Fibroblast of mammary gland (primary cell): ENCODE measurements at regions not wholly inside any gene's neighbourhood (a gene's known extent, or its start where the extent isn't known, plus 50 kb on each side); places are given as distances from the start of the nearest gene placed in this dataset.
"Not testable (repeated sequence)": the region's sequence is repeated elsewhere in the genome, so short reads cannot be mapped to it uniquely, and the experiment has no call there.

Experiments used
- DNase-seq: peaks from one replicate; pipeline ENCODE4 v3.0.0-alpha.2; 2010; ENCODE audit warnings: low read depth
- H3K4me3 ChIP-seq: 2 replicates; pipeline ENCODE4 v1.5.1; 2011; ENCODE audit warnings: low read depth, mild to moderate bottlenecking, low read length, moderate library complexity; ENCODE audit not compliant: control insufficient read depth
- TF ChIP-seq, protein P1 (sequence below): conservative IDR thresholded peaks from 2 replicates; pipeline ENCODE4 v1.5.1; 2011; ENCODE audit warnings: low read depth, low read length, inconsistent platforms; ENCODE audit not compliant: control insufficient read depth, insufficient read depth

DNA sequence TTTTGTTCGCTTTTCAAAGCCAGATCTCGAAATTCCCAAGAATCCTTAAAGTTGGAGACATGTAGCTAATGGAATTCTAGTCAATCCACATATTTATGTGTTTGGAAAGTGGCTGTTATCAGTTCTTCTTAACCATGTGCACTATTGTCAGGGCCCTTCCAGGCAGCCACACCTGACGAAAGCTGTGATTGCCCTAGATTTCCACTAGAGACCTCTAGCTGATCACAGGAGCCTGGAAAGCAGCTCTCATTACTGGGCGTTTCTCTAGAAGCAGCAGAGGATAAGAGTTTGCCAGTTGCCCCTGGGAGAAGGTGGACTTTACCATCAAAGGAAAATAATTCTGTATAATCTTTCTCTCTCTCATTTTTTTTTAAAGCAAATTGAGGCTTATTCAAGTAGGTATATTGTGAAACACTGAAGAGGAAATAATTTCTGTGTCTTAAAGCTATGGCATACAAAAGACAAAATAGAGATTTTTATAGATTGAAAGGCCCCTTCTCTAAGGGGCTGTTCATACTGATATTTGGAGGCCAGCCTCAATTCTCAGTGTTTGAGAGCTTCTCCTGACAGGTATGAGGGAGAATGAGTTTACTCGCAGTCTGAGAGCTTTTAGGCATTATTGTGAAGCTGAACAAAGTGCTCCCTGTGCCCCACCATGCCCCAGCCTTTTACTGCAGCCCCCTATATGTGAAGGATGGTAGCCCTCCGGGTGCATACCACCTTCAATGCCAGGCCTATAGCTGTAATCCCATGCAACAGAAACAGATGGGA lies 405.4 kb upstream of the ACTBL2 start:
- TF ChIP-seq, protein P1, sequence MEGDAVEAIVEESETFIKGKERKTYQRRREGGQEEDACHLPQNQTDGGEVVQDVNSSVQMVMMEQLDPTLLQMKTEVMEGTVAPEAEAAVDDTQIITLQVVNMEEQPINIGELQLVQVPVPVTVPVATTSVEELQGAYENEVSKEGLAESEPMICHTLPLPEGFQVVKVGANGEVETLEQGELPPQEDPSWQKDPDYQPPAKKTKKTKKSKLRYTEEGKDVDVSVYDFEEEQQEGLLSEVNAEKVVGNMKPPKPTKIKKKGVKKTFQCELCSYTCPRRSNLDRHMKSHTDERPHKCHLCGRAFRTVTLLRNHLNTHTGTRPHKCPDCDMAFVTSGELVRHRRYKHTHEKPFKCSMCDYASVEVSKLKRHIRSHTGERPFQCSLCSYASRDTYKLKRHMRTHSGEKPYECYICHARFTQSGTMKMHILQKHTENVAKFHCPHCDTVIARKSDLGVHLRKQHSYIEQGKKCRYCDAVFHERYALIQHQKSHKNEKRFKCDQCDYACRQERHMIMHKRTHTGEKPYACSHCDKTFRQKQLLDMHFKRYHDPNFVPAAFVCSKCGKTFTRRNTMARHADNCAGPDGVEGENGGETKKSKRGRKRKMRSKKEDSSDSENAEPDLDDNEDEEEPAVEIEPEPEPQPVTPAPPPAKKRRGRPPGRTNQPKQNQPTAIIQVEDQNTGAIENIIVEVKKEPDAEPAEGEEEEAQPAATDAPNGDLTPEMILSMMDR = peak; percentile 55
- DNase-seq = peak; percentile 54
- H3K4me3 ChIP-seq = no peak overlapping the region

GRCh38 chr5:57884346-57885102 lies 401.9 kb upstream of the ACTBL2 start:
- TF ChIP-seq, protein P1 = no peak
- no peak for DNase-seq
- H3K4me3 ChIP-seq = no peak overlapping the region

DNA sequence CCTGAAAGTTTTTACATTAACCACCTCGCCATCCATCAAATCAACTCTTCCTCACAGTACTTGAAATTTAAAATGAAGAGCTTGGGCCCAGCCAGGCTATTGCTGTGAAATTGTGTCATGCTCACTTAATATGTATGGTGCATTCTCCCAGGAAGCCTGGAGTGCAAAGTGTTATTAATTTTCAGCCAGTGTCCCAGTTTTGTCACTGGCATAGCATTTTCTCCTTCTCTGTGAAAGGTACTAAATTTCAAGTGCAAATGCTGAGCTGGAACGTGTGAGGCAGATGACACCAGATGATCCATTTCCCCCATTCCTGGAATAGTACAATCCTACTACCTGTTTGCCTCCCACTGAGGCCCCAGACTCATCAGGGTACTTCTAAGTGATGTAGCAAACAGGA lies 397.6 kb upstream of the ACTBL2 start:
- no peak overlapping the region for H3K4me3 ChIP-seq
- TF ChIP-seq, protein P1 = no peak
- no peak for DNase-seq

GRCh38 chr5:57878301-57878722 lies 395.7 kb upstream of the ACTBL2 start:
- TF ChIP-seq, protein P1 = no peak
- DNase-seq = no peak

DNA sequence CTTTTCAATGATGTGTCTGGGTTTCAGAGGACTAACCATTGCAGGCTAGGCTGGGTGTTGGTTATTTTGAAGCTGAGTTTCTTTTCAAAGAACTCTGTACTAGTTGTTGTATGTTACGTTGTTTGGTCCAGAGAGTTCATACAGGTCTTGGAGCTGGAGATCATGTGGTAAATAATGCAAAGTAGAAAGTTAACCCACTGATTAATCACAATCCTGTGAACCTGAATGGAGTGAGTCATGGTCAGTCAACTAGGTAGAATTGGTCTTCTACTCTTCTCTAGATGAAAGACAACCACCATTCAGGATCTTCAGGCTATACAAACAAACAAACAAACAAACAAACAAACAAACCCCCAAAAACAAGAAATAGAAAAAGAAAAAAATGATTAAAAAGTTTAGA lies 388.9 kb upstream of the ACTBL2 start:
- TF ChIP-seq, protein P1 = no peak
- DNase-seq = no peak

More at GRCh38 chr5:57878301-57878722, 395.7 kb upstream of the ACTBL2 start:
- H3K4me3 ChIP-seq = no peak overlapping the region

DNA sequence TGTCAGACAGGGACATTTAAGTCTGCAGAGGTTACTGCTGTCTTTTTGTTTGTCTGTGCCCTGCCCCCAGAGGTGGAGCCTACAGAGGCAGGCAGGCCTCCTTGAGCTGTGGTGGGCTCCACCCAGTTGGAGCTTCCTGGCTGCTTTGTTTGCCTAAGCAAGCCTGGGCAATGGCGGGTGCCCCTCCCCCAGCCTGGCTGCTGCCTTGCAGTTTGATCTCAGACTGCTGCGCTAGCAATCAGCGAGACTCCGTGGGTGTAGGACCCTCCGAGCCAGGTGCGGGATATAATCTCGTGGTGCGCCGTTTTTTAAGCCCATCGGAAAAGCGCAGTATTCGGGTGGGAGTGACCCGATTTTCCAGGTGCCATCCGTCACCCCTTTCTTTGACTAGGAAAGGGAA lies 387.7 kb upstream of the ACTBL2 start:
- DNase-seq, H3K4me3 ChIP-seq: not testable (repeated sequence)

More for the DNA sequence above, 388.9 kb upstream of the ACTBL2 start:
- no peak overlapping the region for H3K4me3 ChIP-seq

DNA sequence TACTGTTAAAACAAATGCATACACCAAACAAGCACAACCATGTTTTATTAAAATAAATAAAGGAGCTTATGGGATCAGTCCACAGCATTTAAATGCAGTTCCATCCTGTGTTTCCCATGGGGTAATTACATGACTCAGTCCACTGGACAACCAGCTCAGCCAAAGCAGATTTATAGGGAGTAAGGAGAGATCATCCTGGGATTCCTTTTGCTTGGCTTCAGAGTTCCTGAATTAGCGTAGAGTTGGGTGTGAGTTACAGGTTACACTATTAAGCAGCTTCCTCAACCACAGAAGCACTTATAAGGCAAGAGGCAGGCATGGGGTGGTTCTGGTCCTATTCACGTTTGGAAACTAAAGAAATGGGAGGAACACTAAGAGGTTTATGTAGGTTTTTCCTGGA lies 381.1 kb upstream of the ACTBL2 start:
- H3K4me3 ChIP-seq = no peak overlapping the region
- peak; percentile 64 for DNase-seq
- TF ChIP-seq, protein P1 = no peak
